GM19099 (cell line): ENCODE measurements at regions not wholly inside any gene's neighbourhood (a gene's known extent, or its start where the extent isn't known, plus 50 kb on each side); places are given as distances from the start of the nearest gene placed in this dataset.

ENCODE experiments used
- POLR2A ChIP-seq: IDR thresholded peaks from 3 replicates; pipeline ENCODE4 v1.6.1; 2011; ENCODE audit warnings: low read depth; ENCODE audit not compliant: insufficient read length; ENCODE audit errors: extremely low read depth

DNA sequence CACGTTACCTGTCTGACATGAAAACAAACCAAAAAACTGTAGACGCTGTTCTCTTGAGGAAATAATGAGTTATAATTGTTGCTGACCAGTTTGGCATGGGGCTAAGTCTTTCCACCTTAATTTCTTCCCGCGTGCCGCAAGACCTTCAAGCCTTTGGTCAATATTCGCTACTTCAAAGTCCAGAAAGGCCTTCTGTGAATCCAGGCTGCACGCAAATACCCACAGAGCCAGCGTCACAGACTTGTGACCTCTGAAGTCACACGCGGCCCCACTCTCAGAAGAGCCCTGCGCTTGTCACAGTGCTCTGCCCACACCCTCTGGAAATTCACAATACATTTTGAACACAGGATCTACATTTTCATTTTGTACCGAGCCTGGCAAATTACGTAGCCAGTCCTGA, 275.2 kb downstream of the SHQ1 start:
- TF ChIP-seq POLR2A: no peak

DNA sequence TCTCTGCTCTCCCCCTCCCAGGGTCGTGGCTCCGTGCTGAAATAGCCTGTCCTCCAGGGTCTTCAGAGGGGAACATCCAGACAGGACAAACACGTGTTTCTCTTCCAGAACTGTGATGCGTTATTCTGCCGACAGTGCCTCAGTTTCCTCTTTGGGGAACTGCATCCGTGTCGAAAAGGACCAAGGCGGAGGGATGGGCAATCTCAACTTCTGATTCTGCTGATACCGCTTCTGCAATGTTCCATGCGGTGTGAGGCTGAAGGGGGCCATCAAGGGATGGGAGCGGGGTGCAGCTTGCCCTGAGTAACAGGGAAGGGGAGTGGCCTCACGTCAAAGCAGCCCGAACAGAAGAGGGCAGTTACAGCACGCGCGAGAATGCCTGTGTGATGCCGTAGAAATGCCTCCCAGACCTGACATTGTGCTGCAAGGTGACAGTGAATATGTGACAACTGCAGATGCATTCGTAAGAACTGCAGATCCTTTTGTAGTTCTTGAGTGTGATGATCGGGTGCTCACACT, 275.7 kb downstream of the SHQ1 start:
- no peak for TF ChIP-seq POLR2A

DNA sequence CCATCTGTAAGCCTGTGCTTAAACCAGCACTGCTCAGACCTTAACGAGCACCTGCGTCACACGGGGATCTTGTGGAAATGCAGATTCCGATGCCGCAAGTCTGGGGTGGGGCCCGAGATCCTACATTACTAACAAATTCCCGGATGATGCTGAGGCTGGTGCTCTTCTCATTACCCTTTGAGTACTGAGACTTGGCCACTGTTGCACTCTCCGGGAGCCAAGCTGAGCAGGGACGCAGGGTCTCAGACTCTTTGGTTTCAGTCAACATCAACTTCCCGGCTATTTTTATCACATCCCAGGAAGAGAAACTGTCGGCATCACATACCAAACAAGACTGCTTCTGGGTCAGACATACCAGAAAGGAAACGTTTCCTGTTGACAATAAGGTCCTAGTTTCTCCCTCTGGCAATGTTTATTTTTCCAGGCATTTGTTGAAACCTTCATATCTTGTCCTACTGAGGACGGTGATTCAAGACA, 276.6 kb downstream of the SHQ1 start:
- TF ChIP-seq POLR2A: no peak

DNA sequence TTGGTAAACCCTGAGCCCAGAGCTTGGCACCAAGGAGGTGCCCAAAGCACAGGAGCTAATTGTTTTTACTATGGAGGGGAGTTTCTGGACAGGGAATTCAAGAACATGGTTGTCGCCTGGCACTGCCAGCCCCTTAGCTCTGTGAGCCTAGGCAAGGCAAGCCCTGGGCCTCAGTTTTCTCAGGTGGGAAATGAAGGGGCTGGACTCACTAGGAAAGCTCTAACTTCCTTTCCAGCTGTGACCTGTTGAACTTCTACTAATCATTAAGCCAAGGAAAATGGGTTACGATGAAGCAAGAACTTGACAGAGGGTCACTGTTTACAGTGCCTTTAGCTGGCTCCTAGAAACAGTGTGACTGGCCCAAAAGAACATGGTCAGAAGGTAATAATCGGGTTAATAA, 277.2 kb downstream of the SHQ1 start:
- no peak for TF ChIP-seq POLR2A

DNA sequence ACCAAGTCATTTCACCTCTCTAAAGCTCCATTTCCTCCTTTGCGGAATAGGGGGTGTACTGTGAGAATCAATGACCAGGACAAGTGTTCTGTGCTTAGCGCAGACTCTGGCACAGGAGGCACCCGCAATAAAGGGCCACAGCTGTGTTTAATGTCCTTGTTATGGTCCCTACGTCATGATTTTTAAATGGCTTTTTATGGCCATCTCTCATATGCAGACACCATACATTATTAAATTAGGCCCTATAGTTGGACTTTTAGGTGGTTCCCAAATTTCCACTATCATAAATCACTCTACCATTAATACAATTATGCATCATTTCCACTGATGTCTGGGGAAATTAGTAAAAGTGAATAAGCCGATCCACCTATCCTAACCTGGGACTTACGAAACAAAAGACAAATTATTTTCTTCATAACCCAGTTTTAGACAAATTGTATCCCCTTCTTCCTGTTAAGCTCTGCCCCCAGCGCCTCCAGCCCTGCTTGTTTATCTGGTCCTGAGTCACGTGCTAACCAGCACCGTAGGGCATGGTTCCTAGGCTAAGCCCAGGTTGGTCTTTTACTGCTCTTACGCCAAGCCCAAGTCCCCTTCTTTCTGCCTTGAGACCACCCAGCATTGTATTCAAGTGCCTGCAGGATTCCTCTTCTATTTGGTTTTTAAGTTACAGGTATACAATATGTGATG, 278.3 kb downstream of the SHQ1 start:
- no peak for TF ChIP-seq POLR2A

DNA sequence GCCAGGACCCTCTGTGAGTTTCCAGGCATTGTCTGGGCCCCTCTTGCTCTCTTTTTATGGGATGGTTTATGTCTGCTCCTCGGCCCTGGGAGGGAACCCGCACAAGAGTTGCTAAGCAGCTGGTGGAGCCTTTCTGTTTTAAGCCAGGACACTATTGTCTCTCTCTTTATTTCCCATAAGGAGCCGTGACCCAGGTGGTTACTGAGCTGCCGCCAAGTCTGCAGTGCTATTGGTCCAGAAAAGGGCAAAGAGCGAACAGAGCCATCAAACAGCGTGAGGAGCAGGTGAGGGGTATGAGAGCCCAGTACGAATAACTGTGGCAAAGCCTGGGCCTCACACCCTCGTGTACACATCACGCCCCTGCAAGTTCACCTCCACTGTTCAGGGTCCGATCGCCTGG, 280.2 kb downstream of the SHQ1 start:
- no peak for TF ChIP-seq POLR2A

DNA sequence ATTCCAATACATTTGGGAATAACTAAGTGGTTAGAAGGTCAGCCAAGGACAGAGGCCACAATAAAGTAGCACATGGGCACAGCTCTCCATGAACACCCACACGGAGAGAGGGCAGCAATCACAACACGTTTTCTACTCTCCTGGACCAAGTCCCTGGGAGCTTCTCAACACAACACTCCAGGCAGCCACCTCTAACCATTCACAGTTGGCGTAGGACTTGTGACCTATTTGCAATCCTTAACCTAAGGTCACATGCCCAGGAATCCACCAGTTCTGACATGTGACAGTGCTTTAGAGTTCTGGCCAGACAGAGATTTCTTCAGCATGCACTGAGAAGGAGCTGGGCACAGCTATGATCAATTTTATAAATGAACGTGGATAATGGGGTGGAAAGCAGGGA, 280.8 kb downstream of the SHQ1 start:
- TF ChIP-seq POLR2A: no peak

DNA sequence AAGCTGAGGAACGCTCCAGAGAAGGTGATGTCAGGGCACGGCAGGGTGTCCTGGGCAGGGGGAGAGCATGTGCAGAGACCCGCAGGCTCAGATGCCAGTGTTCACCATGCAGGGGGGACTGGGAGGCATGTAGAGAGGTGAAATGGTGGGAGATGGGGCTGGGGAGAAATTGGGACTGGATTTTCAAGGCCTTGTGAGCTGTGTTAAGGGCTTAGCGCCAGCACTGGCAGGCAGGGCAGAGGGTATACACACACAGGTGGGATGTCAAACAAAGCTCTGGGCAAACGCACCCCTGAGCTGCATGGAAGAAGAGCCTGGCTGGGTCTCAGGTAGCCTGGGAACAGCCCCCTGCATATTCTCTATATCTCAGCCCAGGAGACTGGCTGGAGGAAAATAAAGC, 282.7 kb downstream of the SHQ1 start:
- no peak for TF ChIP-seq POLR2A

DNA sequence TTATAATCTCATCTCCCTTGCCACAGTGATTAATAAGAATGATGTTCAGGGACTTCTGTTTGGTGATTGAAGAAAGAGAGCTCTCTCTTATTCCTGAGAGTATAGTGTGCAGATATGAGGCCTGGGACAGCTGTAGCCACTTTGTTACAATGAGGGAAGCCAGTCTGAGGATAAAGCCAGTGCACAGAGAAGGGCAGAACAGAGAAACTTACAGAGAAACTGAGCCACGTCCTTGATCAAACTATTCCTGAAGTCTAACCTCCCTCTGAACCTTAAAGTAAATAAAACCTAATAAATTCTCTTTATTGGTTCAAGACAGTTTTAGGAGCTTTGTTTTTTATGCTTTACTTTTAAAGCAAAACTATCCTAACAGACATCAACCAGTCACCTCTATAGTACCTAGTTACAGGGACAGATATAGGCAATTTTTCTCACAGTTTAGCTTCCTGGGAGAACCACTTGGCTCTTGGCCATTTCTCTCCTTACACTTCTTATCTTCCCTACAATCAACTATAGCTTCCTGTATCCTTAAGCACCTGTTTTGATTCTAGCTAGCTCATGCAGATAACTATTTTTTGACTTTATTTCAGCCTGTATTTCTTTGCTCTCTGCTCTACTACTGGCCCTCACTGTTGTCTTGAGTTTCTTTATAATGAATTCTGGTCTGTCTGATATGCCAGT, 284.4 kb downstream of the SHQ1 start:
- no peak for TF ChIP-seq POLR2A

DNA sequence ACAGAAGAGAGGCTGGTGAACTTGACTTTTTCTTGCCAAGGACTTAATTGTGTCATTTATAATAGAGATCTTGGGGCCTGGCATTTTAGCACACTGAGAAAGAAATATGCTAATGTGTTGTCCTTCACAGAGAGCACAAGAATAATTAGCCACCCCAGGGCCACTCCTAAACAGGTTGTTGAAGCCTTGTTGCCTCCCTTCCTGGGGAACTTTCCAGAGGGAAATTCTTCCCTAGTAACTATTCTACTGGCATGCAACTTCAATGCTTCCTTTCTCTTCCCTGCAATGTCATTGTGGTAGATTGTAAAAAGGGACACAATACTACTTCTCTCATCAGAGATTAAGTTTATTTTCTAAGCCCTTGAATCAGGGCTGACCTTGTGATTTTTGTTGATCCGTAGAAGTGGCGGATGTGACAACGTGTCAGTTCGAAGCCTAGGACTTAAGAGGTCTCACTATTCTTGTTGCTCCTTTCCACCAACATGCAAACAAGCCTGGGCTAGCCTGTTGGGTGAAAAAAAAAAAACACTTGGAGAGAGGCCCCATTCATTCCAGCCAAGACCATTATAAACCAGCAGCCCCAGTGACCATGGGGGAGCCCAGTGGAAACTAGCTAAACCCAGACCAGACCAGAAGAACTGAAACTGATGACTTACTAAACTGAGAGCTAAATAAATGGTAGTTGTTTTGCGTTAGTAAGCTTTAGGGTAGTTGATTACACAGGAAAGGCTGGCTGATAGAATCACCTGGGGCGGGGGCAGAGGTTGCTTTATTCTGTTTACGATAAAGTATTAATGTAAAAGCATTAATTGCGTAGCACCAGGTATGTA, 287.2 kb downstream of the SHQ1 start:
- TF ChIP-seq POLR2A: no peak

DNA sequence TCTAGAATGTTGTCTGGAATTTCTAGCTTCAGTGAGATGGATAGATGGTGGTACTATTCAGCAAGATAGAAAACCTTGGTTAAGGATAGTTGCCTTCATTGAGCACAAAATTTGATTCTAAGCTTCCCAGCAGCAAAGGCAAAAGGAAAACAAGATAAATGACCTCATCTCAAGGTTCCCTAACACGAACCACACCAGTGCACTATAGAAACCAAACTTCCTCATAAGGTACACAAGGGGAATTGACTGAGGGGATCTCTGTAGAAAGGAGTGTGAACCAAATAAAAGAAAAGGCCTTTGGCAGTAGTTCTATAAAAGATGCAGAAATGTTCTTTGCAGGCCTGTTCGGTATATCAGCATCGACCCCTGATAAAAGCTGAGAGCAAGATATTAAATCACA, 288.9 kb downstream of the SHQ1 start:
- TF ChIP-seq POLR2A: no peak

DNA sequence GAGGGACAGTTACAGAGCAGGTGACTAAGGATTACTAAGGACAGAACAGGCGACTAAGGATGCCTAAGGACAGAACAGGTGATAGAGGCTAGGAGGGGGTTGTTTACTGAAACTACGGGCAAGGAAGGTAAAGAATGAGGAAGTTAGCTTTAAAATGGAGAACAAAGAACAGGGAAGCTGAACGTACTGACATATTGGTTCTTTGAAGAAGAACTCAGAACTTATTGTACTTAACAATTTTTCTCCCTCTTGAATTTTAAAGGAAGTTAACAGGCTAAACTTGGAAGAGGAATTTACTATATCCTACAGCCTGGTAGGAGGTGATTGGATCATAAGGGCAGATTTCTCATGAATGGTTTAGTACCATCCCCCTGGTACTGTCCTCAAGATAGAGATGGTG, 290.2 kb downstream of the SHQ1 start:
- no peak for TF ChIP-seq POLR2A

DNA sequence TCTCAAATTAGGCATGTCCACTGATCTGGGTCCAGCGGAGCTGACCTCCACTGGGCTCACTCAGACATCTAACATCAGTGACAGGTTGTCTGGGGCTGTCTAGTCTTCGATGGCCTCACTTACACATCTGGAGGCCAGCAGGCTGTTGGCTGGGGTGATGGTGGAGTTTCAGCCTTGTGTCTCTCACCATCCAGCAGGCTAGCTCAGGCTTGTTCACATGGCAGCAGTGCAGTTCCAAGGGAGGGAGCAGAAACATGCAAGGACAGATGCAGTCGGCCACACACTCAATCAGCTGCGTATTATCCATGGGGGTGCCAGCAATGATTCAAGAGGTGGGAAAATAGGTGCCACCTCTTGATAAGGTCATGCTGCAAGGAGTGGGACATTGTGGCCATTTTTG, 292.5 kb downstream of the SHQ1 start:
- no peak for TF ChIP-seq POLR2A

DNA sequence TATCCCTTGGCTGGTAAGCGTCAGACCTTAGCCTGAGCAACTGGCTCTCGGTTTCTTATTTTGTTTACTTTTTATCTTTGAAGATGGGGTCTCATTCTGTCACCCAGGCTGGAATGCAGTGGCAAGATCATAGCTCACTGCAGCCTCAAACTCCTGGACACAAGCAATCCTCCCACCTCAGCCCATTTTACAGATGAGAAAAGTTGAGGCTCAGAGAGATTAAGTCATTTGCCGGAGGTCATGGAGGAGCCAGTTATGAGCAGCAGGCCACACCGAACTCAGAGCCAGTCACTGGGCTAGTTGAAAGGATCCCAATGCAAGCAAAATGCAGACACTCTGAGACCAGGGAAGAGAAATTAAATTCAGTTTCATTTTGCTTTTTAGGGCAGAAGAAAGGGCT, 293.6 kb downstream of the SHQ1 start:
- no peak for TF ChIP-seq POLR2A

DNA sequence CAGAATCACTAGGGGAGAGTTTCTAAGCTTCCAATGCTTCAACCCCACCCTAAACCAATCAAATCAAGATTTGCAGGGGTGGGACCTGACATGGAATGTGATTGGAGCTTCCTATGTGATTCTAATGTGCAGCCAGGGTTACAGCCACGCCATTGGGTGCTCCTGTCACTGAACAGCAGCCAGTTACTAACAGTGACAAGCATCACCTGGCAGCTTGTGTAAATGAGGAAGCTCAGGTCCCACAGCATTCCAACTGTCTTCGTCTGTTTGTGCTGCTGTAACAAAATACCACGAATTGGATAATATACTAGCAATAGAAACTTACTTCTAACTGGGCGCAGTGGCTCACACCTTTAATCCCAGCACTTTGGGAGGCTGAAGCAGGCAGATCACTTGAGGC, 294.9 kb downstream of the SHQ1 start:
- no peak for TF ChIP-seq POLR2A
